ENCODE measurements at regions not wholly inside any gene's neighbourhood (a gene's known extent, or its start where the extent isn't known, plus 50 kb on each side); places are given as distances from the start of the nearest gene placed in this dataset.

GRCh38 chr5:135631391-135631790 lies 52.6 kb upstream of the CXCL14 start:
- DNase-seq (ENCODE audit: extremely low spot score) = peak; percentile 60
- 93% methylated on average over 3 of the region's 3 CpGs for whole genome bisulfite sequencing
- Histone ChIP-seq H3K4me1 (peaks cover 0 to 3% (median 0%) of the 10 kb centered on the region in 4 donors), H3K4me3 (no peak overlapping the region), H3K9me3 (no peaks in the 10 kb centered on the region), H3K36me3 (no peaks in the 10 kb centered on the region), H3K27me3 (peaks cover 0 to 3% (median 0%) of the 10 kb centered on the region in 4 donors), H3K27ac (replicated peaks in 1 of 4) (no peak overlapping the region)
- no peak for TF ChIP-seq EP300 (IDR thresholded peaks at IDR 0.05)
- intact Hi-C loops (cut with DNase I) = no loop called here

GRCh38 chr5:135629666-135630065 lies 50.9 kb upstream of the CXCL14 start:
- TF ChIP-seq EP300 (IDR thresholded peaks at IDR 0.05) (no peak), CTCF (IDR thresholded peaks at IDR 0.05) (no peak), POLR2AphosphoS5 (IDR thresholded peaks at IDR 0.05) (no peak), POLR2A (IDR thresholded peaks at IDR 0.05; ENCODE audit: low read depth) (no peak)
- H3K9me3 ChIP-seq = no peaks in the 10 kb centered on the region
- peaks cover 0 to 6% (median 2%) of the 10 kb centered on the region in 4 donors for H3K4me1 ChIP-seq
- intact Hi-C loops (cut with DNase I) = no loop called here
- no peak overlapping the region for H3K4me3 ChIP-seq
- no peaks in the 10 kb centered on the region for H3K36me3 ChIP-seq
- 89% methylated on average over 3 of the region's 4 CpGs for WGBS
- H3K27ac ChIP-seq (replicated peaks in 1 of 4) = no peak overlapping the region
- H3K27me3 ChIP-seq = no peaks in the 10 kb centered on the region
- DNase-seq (ENCODE audit: extremely low spot score) = peak; percentile 90

GRCh38 chr5:135628771-135629563 lies 50.2 kb upstream of the CXCL14 start:
- WGBS = 69% methylated on average over 7 of the region's 7 CpGs
- no peaks in the 10 kb centered on the region for H3K36me3 ChIP-seq

More at GRCh38 chr5:135628771-135629563, 50.2 kb upstream of the CXCL14 start:
- Histone ChIP-seq H3K9me3 (no peaks in the 10 kb centered on the region), H3K4me1 (peaks cover 0 to 6% (median 2%) of the 10 kb centered on the region in 4 donors), H3K27ac (replicated peaks in 1 of 4) (no peak overlapping the region), H3K27me3 (no peaks in the 10 kb centered on the region), H3K4me3 (no peak overlapping the region)
- TF ChIP-seq POLR2AphosphoS5 (IDR thresholded peaks at IDR 0.05) = no peak
- TF ChIP-seq EP300 (IDR thresholded peaks at IDR 0.05) = no peak
- TF ChIP-seq CTCF (IDR thresholded peaks at IDR 0.05) = no peak
- no peak for TF ChIP-seq POLR2A (IDR thresholded peaks at IDR 0.05; ENCODE audit: low read depth)
- peak; percentile 66 for DNase-seq (ENCODE audit: extremely low spot score)
- intact Hi-C loops (cut with DNase I) = no loop called here
